ENCODE measurements at regions not wholly inside any gene's neighbourhood (a gene's known extent, or its start where the extent isn't known, plus 50 kb on each side); places are given as distances from the start of the nearest gene placed in this dataset.

DNA sequence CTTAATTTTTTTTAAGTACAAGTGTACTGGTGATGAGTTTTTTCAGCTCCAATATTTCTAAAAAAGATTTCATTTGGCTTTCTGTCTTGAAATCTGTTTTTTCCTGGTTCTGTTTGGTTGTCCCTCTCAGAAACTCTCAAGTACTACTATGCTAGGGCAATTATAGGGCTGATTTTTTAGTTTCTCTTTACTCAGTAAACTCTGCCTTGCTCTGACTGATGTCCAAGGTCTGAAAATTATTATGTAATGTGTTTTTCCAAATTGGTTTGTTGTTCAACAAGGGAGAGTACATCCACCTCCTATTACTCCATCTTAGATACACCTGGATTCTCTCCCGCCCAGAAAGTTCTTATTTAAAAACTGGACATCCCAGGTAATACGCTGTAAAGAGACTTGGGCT lies 877.7 kb downstream of the CBLN2 start:
- TF ChIP-seq, protein P1, sequence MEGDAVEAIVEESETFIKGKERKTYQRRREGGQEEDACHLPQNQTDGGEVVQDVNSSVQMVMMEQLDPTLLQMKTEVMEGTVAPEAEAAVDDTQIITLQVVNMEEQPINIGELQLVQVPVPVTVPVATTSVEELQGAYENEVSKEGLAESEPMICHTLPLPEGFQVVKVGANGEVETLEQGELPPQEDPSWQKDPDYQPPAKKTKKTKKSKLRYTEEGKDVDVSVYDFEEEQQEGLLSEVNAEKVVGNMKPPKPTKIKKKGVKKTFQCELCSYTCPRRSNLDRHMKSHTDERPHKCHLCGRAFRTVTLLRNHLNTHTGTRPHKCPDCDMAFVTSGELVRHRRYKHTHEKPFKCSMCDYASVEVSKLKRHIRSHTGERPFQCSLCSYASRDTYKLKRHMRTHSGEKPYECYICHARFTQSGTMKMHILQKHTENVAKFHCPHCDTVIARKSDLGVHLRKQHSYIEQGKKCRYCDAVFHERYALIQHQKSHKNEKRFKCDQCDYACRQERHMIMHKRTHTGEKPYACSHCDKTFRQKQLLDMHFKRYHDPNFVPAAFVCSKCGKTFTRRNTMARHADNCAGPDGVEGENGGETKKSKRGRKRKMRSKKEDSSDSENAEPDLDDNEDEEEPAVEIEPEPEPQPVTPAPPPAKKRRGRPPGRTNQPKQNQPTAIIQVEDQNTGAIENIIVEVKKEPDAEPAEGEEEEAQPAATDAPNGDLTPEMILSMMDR (IDR thresholded peaks at IDR 0.05), result no peak
- TF ChIP-seq EZH2 (IDR thresholded peaks at IDR 0.05), result no peak
